NOMO-1 treated with dmso at 0.1 percent for 144 hours (cell line): ENCODE measurements at regions not wholly inside any gene's neighbourhood (a gene's known extent, or its start where the extent isn't known, plus 50 kb on each side); places are given as distances from the start of the nearest gene placed in this dataset.

ENCODE experiments used
- DNase-seq: peaks from one replicate; lab custom pipeline; 2025; ENCODE audit not compliant: unreplicated experiment; lab: John Stamatoyannopoulos, UW

GRCh38 chr14:39841088-39841487 is 408.9 kb upstream of the FBXO33 start:
- DNase-seq = no peak

GRCh38 chr14:39827901-39828655 is 395.8 kb upstream of the FBXO33 start:
- no peak for DNase-seq

- no peak for DNase-seq
These were observed 380.5 kb upstream of the FBXO33 start for GRCh38 chr14:39812532-39813320.

- no peak for DNase-seq
These were observed 375.0 kb upstream of the FBXO33 start for GRCh38 chr14:39807271-39807670.

GRCh38 chr14:39784461-39784860 is 352.2 kb upstream of the FBXO33 start:
- DNase-seq = no peak

- DNase-seq = no peak
These were observed 349.2 kb upstream of the FBXO33 start for GRCh38 chr14:39781466-39781865.

- no peak for DNase-seq
These were observed 341.3 kb upstream of the FBXO33 start for GRCh38 chr14:39773387-39774126.

GRCh38 chr14:39772627-39773026 is 340.4 kb upstream of the FBXO33 start:
- DNase-seq = no peak

- DNase-seq = no peak
These were observed 336.4 kb upstream of the FBXO33 start for GRCh38 chr14:39768589-39768988.

- no peak for DNase-seq
These were observed 334.3 kb upstream of the FBXO33 start for GRCh38 chr14:39766397-39767000.

- no peak for DNase-seq
These were observed 333.4 kb upstream of the FBXO33 start for GRCh38 chr14:39765676-39766075.

- no peak for DNase-seq
These were observed 331.2 kb upstream of the FBXO33 start for GRCh38 chr14:39763402-39763890.

GRCh38 chr14:39762576-39763401 is 330.6 kb upstream of the FBXO33 start:
- DNase-seq = no peak

- DNase-seq = no peak
These were observed 323.1 kb upstream of the FBXO33 start for GRCh38 chr14:39755269-39755878.

GRCh38 chr14:39740454-39740853 is 308.2 kb upstream of the FBXO33 start:
- DNase-seq = no peak

GRCh38 chr14:39739796-39740195 is 307.6 kb upstream of the FBXO33 start:
- no peak for DNase-seq

GRCh38 chr14:39734306-39734705 is 302.1 kb upstream of the FBXO33 start:
- no peak for DNase-seq

GRCh38 chr14:39733741-39734140 is 301.5 kb upstream of the FBXO33 start:
- DNase-seq = no peak

- DNase-seq = no peak
These were observed 299.7 kb upstream of the FBXO33 start for GRCh38 chr14:39731912-39732311.

GRCh38 chr14:39726563-39726962 is 294.3 kb upstream of the FBXO33 start:
- no peak for DNase-seq
